Nephron (organoid): ENCODE measurements at regions not wholly inside any gene's neighbourhood (a gene's known extent, or its start where the extent isn't known, plus 50 kb on each side); places are given as distances from the start of the nearest gene placed in this dataset.
"Not testable (repeated sequence)": the region's sequence is repeated elsewhere in the genome, so short reads cannot be mapped to it uniquely, and the experiment has no call there.

ENCODE experiments used
- H3K27ac Mint-ChIP-seq, 3 experiments: 2 replicates each; pipeline ENCODE4 v1.8.0; 2020; ENCODE audit warnings: mixed read lengths in 3 of 3, mild to moderate bottlenecking in 2 of 3, moderate library complexity in 1 of 3
- H3K27me3 Mint-ChIP-seq: 2 replicates; pipeline ENCODE4 v1.8.0; 2021; ENCODE audit warnings: low read depth, mild to moderate bottlenecking, moderate library complexity, mixed read lengths
- H3K36me3 Mint-ChIP-seq: 2 replicates; pipeline ENCODE4 v1.8.0; 2020; ENCODE audit warnings: low read depth, mixed read lengths
- H3K4me1 Mint-ChIP-seq: 2 replicates; pipeline ENCODE4 v1.8.0; 2020; ENCODE audit warnings: mixed read lengths
- H3K4me3 Mint-ChIP-seq, 3 experiments: 2 replicates each; pipeline ENCODE4 v1.8.0; 2020; ENCODE audit warnings: mild to moderate bottlenecking in 3 of 3, mixed read lengths in 3 of 3, moderate library complexity in 2 of 3
- H3K9me3 Mint-ChIP-seq: 2 replicates; pipeline ENCODE4 v1.8.0; 2020; ENCODE audit warnings: mixed read lengths
- CTCF ChIP-seq, 3 experiments: fragments of 200-600 bp; sonication (generic); IDR thresholded peaks; one replicate each; pipeline ENCODE4 v1.5.0; 2021; ENCODE audit warnings: antibody characterized with exemption in 3 of 3; ENCODE audit not compliant: unreplicated experiment in 3 of 3

- no peak for TF ChIP-seq CTCF (IDR thresholded peaks at IDR 0.05; ENCODE audit: unreplicated experiment in 3 of 3)
- Mint-ChIP-seq H3K27ac (no peak overlapping the region), H3K27me3 (peaks cover 5% of the 10 kb centered on the region), H3K4me3 (no peak overlapping the region), H3K9me3 (peaks cover 30% of the 10 kb centered on the region), H3K4me1 (no peaks in the 10 kb centered on the region), H3K36me3 (peaks cover 9% of the 10 kb centered on the region)
Observed at GRCh38 chr6:2575236-2575635, 175.5 kb downstream of the MYLK4 start.

- H3K4me3 Mint-ChIP-seq, H3K4me1 Mint-ChIP-seq, H3K27ac Mint-ChIP-seq, H3K27me3 Mint-ChIP-seq, H3K36me3 Mint-ChIP-seq: not testable (repeated sequence)
- H3K9me3 Mint-ChIP-seq = peaks cover 31% of the 10 kb centered on the region
Observed at GRCh38 chr6:2569420-2569819, 181.3 kb downstream of the MYLK4 start.

GRCh38 chr6:2566048-2566447, 184.7 kb downstream of the MYLK4 start:
- Mint-ChIP-seq H3K4me3 (no peak overlapping the region), H3K36me3 (no peaks in the 10 kb centered on the region), H3K4me1 (peaks cover 34% of the 10 kb centered on the region), H3K9me3 (peaks cover 19% of the 10 kb centered on the region), H3K27ac (no peak overlapping the region), H3K27me3 (peaks cover 8% of the 10 kb centered on the region)
- TF ChIP-seq CTCF (IDR thresholded peaks at IDR 0.05; ENCODE audit: unreplicated experiment in 3 of 3) = no peak

- Mint-ChIP-seq H3K9me3 (peaks cover 18% of the 10 kb centered on the region), H3K27ac (no peak overlapping the region), H3K36me3 (no peaks in the 10 kb centered on the region), H3K4me3 (no peak overlapping the region), H3K4me1 (peaks cover 39% of the 10 kb centered on the region), H3K27me3 (peaks cover 8% of the 10 kb centered on the region)
- no peak for TF ChIP-seq CTCF (IDR thresholded peaks at IDR 0.05; ENCODE audit: unreplicated experiment in 3 of 3)
Observed at GRCh38 chr6:2565499-2565898, 185.2 kb downstream of the MYLK4 start.

- Mint-ChIP-seq H3K9me3 (peaks cover 9% of the 10 kb centered on the region), H3K36me3 (no peaks in the 10 kb centered on the region), H3K27me3 (peaks cover 11% of the 10 kb centered on the region), H3K4me3 (no peak overlapping the region), H3K27ac (peak overlapping the region; percentile 35 to 80 (median 56)), H3K4me1 (peaks cover 54% of the 10 kb centered on the region)
- TF ChIP-seq CTCF (IDR thresholded peaks at IDR 0.05; ENCODE audit: unreplicated experiment in 3 of 3) = no peak
Observed at GRCh38 chr6:2563635-2564034, 187.1 kb downstream of the MYLK4 start.

- Mint-ChIP-seq H3K27ac (peak overlapping the region; percentile 56 to 92 (median 80)), H3K27me3 (peaks cover 11% of the 10 kb centered on the region), H3K4me3 (no peak overlapping the region), H3K4me1 (peaks cover 62% of the 10 kb centered on the region), H3K36me3 (no peaks in the 10 kb centered on the region), H3K9me3 (peaks cover 3% of the 10 kb centered on the region)
- TF ChIP-seq CTCF (IDR thresholded peaks at IDR 0.05; ENCODE audit: unreplicated experiment in 3 of 3) = no peak
Observed at GRCh38 chr6:2562721-2563451, 187.8 kb downstream of the MYLK4 start.
